ENCODE measurements at regions not wholly inside any gene's neighbourhood (a gene's known extent, or its start where the extent isn't known, plus 50 kb on each side); places are given as distances from the start of the nearest gene placed in this dataset.

DNA sequence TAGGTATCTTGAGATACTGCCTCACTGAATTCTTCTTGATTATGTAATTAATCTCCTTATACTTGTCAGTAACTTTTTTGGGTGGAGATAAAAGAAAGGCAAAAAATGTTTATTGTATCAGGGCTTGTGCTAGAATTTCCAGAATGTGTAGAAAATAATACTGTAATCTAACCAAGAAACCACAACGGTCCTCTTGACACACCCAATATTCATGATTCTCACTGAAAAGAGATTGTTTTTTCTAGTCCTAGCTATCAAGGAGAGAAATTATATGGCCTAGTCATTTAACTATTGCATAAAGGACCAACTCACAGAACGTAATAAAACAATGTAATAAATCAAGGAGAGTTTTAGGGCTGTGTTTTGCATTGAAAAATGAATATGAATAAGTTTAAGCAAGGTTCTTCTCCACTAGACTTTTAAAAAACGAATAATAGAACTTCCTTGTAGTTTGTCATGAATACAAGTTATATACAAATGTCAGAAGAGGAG, 80.0 kb upstream of the STEAP4 start:
- Histone ChIP-seq H3K27me3 (ENCODE audit: control insufficient read depth, insufficient read depth, low read length) (no peaks in the 10 kb centered on the region), H3K36me3 (ENCODE audit: control insufficient read depth, insufficient read depth, low read length) (no peaks in the 10 kb centered on the region), H3K27ac (ENCODE audit: low read length) (no peak overlapping the region), H3K4me1 (ENCODE audit: control insufficient read depth, insufficient read depth, low read length) (no peaks in the 10 kb centered on the region), H3K4me3 (ENCODE audit: low read length) (no peak overlapping the region), H3K9me3 (ENCODE audit: control insufficient read depth, insufficient read depth, low read length) (no peaks in the 10 kb centered on the region)
- H3K9me3 Mint-ChIP-seq: peaks cover 0 to 2% of the 10 kb centered on the region in 2 donors
- H3K27ac Mint-ChIP-seq: no peak overlapping the region
- H3K4me3 Mint-ChIP-seq: no peak overlapping the region
- ATAC-seq (no peak), DNase-seq (no peak)
- H3K36me3 Mint-ChIP-seq: no peaks in the 10 kb centered on the region
- no peaks in the 10 kb centered on the region for H3K4me1 Mint-ChIP-seq
- intact Hi-C loops (cut with micrococcal nuclease): no loop called here
- no peaks in the 10 kb centered on the region for H3K27me3 Mint-ChIP-seq (ENCODE audit: low read depth in 2 of 2)
- no CpG with 5 or more reads among the region's 3 CpGs for WGBS (ENCODE audit: insufficient coverage)
- TF ChIP-seq, protein P1, sequence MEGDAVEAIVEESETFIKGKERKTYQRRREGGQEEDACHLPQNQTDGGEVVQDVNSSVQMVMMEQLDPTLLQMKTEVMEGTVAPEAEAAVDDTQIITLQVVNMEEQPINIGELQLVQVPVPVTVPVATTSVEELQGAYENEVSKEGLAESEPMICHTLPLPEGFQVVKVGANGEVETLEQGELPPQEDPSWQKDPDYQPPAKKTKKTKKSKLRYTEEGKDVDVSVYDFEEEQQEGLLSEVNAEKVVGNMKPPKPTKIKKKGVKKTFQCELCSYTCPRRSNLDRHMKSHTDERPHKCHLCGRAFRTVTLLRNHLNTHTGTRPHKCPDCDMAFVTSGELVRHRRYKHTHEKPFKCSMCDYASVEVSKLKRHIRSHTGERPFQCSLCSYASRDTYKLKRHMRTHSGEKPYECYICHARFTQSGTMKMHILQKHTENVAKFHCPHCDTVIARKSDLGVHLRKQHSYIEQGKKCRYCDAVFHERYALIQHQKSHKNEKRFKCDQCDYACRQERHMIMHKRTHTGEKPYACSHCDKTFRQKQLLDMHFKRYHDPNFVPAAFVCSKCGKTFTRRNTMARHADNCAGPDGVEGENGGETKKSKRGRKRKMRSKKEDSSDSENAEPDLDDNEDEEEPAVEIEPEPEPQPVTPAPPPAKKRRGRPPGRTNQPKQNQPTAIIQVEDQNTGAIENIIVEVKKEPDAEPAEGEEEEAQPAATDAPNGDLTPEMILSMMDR (IDR thresholded peaks at IDR 0.05): no peak

DNA sequence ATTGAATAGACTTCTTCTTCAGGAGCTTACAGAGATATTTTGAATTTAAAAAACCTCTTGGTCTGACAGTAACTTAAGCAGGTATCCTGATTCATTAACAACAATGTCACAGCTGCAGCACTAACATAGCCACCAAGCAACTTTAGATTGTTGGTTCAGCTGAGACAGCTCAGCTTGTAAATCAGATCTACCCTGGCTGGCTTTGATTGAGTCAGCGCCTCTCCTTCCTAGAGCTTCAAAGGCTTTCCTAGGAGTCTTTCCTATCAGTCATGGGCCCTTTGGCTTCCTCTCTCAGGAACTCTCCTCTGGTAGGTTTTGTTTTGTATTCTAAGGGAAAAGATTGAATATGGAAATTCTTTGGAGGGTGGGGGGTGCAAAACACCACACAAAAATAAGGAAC, 70.7 kb upstream of the STEAP4 start:
- H3K4me1 Mint-ChIP-seq: no peaks in the 10 kb centered on the region
- H3K36me3 Mint-ChIP-seq: no peaks in the 10 kb centered on the region
- Histone ChIP-seq H3K27ac (ENCODE audit: low read length) (no peak overlapping the region), H3K27me3 (ENCODE audit: control insufficient read depth, insufficient read depth, low read length) (no peaks in the 10 kb centered on the region), H3K4me1 (ENCODE audit: control insufficient read depth, insufficient read depth, low read length) (no peaks in the 10 kb centered on the region), H3K9me3 (ENCODE audit: control insufficient read depth, insufficient read depth, low read length) (no peaks in the 10 kb centered on the region), H3K36me3 (ENCODE audit: control insufficient read depth, insufficient read depth, low read length) (no peaks in the 10 kb centered on the region), H3K4me3 (ENCODE audit: low read length) (no peak overlapping the region)
- peaks cover 0 to 4% of the 10 kb centered on the region in 2 donors for H3K9me3 Mint-ChIP-seq
- no peaks in the 10 kb centered on the region for H3K27me3 Mint-ChIP-seq (ENCODE audit: low read depth in 2 of 2)
- ATAC-seq: no peak
- TF ChIP-seq, protein P1 (IDR thresholded peaks at IDR 0.05): no peak
- no peak overlapping the region for H3K4me3 Mint-ChIP-seq
- 100% methylated on average over 1 of the region's 1 CpG for WGBS (ENCODE audit: insufficient coverage)
- intact Hi-C loops (cut with micrococcal nuclease): no loop called here
- H3K27ac Mint-ChIP-seq: no peak overlapping the region
- no peak for DNase-seq

DNA sequence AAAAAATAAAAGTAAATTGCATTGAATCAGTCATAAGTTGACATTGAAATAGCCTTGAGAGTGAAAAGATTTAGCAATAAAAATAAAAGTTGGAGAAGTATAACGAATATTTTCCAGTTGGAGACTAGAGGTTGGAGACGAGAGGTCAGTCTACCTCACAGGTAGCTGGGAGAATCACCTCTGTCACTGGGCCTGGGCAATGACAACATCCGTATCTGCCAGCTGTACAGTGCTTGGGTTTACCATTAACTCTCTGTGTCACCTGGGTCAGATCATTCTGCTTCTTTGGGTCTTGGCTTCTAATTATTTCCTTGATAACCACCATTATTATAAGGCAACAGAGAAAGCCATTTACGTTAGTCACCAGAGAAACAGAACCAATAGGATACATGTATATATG, 62.0 kb upstream of the STEAP4 start:
- no peak for DNase-seq
- Histone ChIP-seq H3K27me3 (ENCODE audit: control insufficient read depth, insufficient read depth, low read length) (no peaks in the 10 kb centered on the region), H3K27ac (ENCODE audit: low read length) (no peak overlapping the region), H3K4me3 (ENCODE audit: low read length) (no peak overlapping the region), H3K9me3 (ENCODE audit: control insufficient read depth, insufficient read depth, low read length) (no peaks in the 10 kb centered on the region), H3K36me3 (ENCODE audit: control insufficient read depth, insufficient read depth, low read length) (no peaks in the 10 kb centered on the region), H3K4me1 (ENCODE audit: control insufficient read depth, insufficient read depth, low read length) (no peaks in the 10 kb centered on the region)
- H3K9me3 Mint-ChIP-seq: no peaks in the 10 kb centered on the region
- intact Hi-C loops (cut with micrococcal nuclease): no loop called here
- H3K4me1 Mint-ChIP-seq: no peaks in the 10 kb centered on the region
- 90% methylated on average over 3 of the region's 4 CpGs for WGBS (ENCODE audit: insufficient coverage)
- no peak overlapping the region for H3K4me3 Mint-ChIP-seq
- ATAC-seq: no peak
- no peak overlapping the region for H3K27ac Mint-ChIP-seq
- TF ChIP-seq, protein P1 (IDR thresholded peaks at IDR 0.05): no peak
- H3K27me3 Mint-ChIP-seq (ENCODE audit: low read depth in 2 of 2): no peaks in the 10 kb centered on the region
- no peaks in the 10 kb centered on the region for H3K36me3 Mint-ChIP-seq

DNA sequence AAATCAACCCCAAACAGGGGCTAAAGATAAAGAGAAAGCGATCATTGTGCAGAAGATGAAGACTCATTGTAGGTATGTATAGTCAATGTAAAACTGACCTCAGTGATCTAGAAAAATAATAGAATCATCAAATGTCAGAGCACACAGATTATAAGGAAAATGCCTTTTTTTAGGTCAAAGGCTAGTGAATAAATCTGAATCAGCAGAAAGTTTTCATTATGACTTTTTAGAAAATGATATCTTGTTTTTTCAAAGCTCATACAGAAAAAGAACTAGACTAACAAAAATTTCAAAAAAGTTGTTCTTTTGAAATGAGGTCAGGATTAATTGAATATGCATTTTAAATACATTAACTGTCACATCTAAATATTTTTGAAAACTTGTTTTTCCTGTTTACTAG, 60.2 kb upstream of the STEAP4 start:
- intact Hi-C loops (cut with micrococcal nuclease): no loop called here
- Mint-ChIP-seq H3K27me3 (ENCODE audit: low read depth in 2 of 2) (no peaks in the 10 kb centered on the region), H3K4me1 (no peaks in the 10 kb centered on the region), H3K9me3 (no peaks in the 10 kb centered on the region), H3K36me3 (no peaks in the 10 kb centered on the region), H3K27ac (no peak overlapping the region), H3K4me3 (no peak overlapping the region)
- no CpG with 5 or more reads among the region's 1 CpG for WGBS (ENCODE audit: insufficient coverage)
- ATAC-seq (no peak), DNase-seq (no peak)
- H3K36me3 ChIP-seq (ENCODE audit: control insufficient read depth, insufficient read depth, low read length): no peaks in the 10 kb centered on the region
- no peak overlapping the region for H3K4me3 ChIP-seq (ENCODE audit: low read length)
- H3K27ac ChIP-seq (ENCODE audit: low read length): no peak overlapping the region
- TF ChIP-seq, protein P1 (IDR thresholded peaks at IDR 0.05): peak; percentile 12
- H3K27me3 ChIP-seq (ENCODE audit: control insufficient read depth, insufficient read depth, low read length): no peaks in the 10 kb centered on the region
- no peaks in the 10 kb centered on the region for H3K9me3 ChIP-seq (ENCODE audit: control insufficient read depth, insufficient read depth, low read length)
- H3K4me1 ChIP-seq (ENCODE audit: control insufficient read depth, insufficient read depth, low read length): no peaks in the 10 kb centered on the region
